Osteocyte (in vitro differentiated cells): ENCODE measurements at regions not wholly inside any gene's neighbourhood (a gene's known extent, or its start where the extent isn't known, plus 50 kb on each side); places are given as distances from the start of the nearest gene placed in this dataset.
"Not testable (repeated sequence)": the region's sequence is repeated elsewhere in the genome, so short reads cannot be mapped to it uniquely, and the experiment has no call there.

Experiments
- DNase-seq: peaks from one replicate; pipeline ENCODE4 v3.0.0; 2021; ENCODE audit warnings: mixed read lengths; ENCODE audit not compliant: unreplicated experiment; ENCODE audit errors: extremely low spot score
- H3K27ac Mint-ChIP-seq: one replicate; pipeline ENCODE4 v1.8.0; 2021; ENCODE audit warnings: mild to moderate bottlenecking, mixed read lengths; ENCODE audit not compliant: unreplicated experiment
- H3K27me3 Mint-ChIP-seq: one replicate; pipeline ENCODE4 v1.8.0; 2021; ENCODE audit warnings: mixed read lengths; ENCODE audit not compliant: unreplicated experiment
- H3K36me3 Mint-ChIP-seq: one replicate; pipeline ENCODE4 v1.8.0; 2021; ENCODE audit warnings: mixed read lengths; ENCODE audit not compliant: unreplicated experiment
- H3K4me1 Mint-ChIP-seq: one replicate; pipeline ENCODE4 v1.8.0; 2021; ENCODE audit warnings: mixed read lengths; ENCODE audit not compliant: unreplicated experiment
- H3K4me3 Mint-ChIP-seq: one replicate; pipeline ENCODE4 v1.8.0; 2021; ENCODE audit warnings: mild to moderate bottlenecking, moderate library complexity, mixed read lengths; ENCODE audit not compliant: unreplicated experiment
- H3K9me3 Mint-ChIP-seq: one replicate; pipeline ENCODE4 v1.8.0; 2021; ENCODE audit warnings: mixed read lengths; ENCODE audit not compliant: unreplicated experiment
- CTCF ChIP-seq: fragments of 200-600 bp; sonication (generic); IDR thresholded peaks from 2 replicates; pipeline ENCODE4 v1.5.0; 2021; ENCODE audit warnings: antibody characterized with exemption, mild to moderate bottlenecking, moderate library complexity

- Mint-ChIP-seq H3K4me3 (no peak overlapping the region), H3K36me3 (no peaks in the 10 kb centered on the region), H3K4me1 (no peaks in the 10 kb centered on the region), H3K27me3 (no peaks in the 10 kb centered on the region), H3K9me3 (peaks cover 3% of the 10 kb centered on the region), H3K27ac (no peak overlapping the region)
- DNase-seq: no peak
- TF ChIP-seq CTCF: no peak
Measured at GRCh38 chr9:100813871-100814270, 214.7 kb upstream of the PLPPR1 start.

- peaks cover 3% of the 10 kb centered on the region for H3K9me3 Mint-ChIP-seq
- no peak overlapping the region for H3K4me3 Mint-ChIP-seq
- no peak for TF ChIP-seq CTCF
- DNase-seq: no peak
- no peaks in the 10 kb centered on the region for H3K36me3 Mint-ChIP-seq
- H3K4me1 Mint-ChIP-seq: no peaks in the 10 kb centered on the region
- H3K27ac Mint-ChIP-seq: no peak overlapping the region
- no peaks in the 10 kb centered on the region for H3K27me3 Mint-ChIP-seq
Measured at GRCh38 chr9:100819980-100820379, 208.5 kb upstream of the PLPPR1 start.

- DNase-seq, H3K27me3 Mint-ChIP-seq, H3K4me3 Mint-ChIP-seq, H3K9me3 Mint-ChIP-seq, H3K27ac Mint-ChIP-seq, H3K4me1 Mint-ChIP-seq, H3K36me3 Mint-ChIP-seq: not testable (repeated sequence)
Measured at GRCh38 chr9:100833035-100833434, 195.5 kb upstream of the PLPPR1 start.

GRCh38 chr9:100838857-100839256, 189.7 kb upstream of the PLPPR1 start:
- H3K4me1 Mint-ChIP-seq: no peaks in the 10 kb centered on the region
- TF ChIP-seq CTCF: no peak
- no peaks in the 10 kb centered on the region for H3K27me3 Mint-ChIP-seq
- H3K36me3 Mint-ChIP-seq: no peaks in the 10 kb centered on the region
- no peak for DNase-seq
- H3K27ac Mint-ChIP-seq: no peak overlapping the region
- no peak overlapping the region for H3K4me3 Mint-ChIP-seq
- no peaks in the 10 kb centered on the region for H3K9me3 Mint-ChIP-seq

- Mint-ChIP-seq H3K4me3 (no peak overlapping the region), H3K27me3 (no peaks in the 10 kb centered on the region)
- DNase-seq: no peak
Measured at GRCh38 chr9:100848726-100849125, 179.8 kb upstream of the PLPPR1 start.

More at GRCh38 chr9:100848726-100849125, 179.8 kb upstream of the PLPPR1 start:
- Mint-ChIP-seq H3K9me3 (no peaks in the 10 kb centered on the region), H3K27ac (no peak overlapping the region), H3K4me1 (no peaks in the 10 kb centered on the region), H3K36me3 (no peaks in the 10 kb centered on the region)
- TF ChIP-seq CTCF: no peak
